B cell (primary cell): ENCODE measurements at regions not wholly inside any gene's neighbourhood (a gene's known extent, or its start where the extent isn't known, plus 50 kb on each side); places are given as distances from the start of the nearest gene placed in this dataset.

Experiments
- ATAC-seq: fragments of 200-7000 bp; cut with Tn5 transposase; one replicate; pipeline ENCODE4 v1.10.0; 2021; ENCODE audit warnings: low read depth, mild to moderate bottlenecking, moderate number of reproducible peaks, moderate library complexity
- CTCF ChIA-PET: fragments of 350-600 bp; sonication (Branson Sonifier 250); formaldehyde crosslinking; loops from one replicate; lab custom pipeline; 2021; ENCODE audit warnings: antibody characterized with exemption, inconsistent platforms; lab: Charles Lee
- POLR2A ChIA-PET: fragments of 350-600 bp; sonication (Branson Sonifier 250); formaldehyde crosslinking; loops from one replicate; lab custom pipeline; 2021; ENCODE audit warnings: antibody characterized with exemption; lab: Charles Lee
- DNase-seq: peaks from one replicate; pipeline ENCODE4 v3.0.0; 2013
- H2AFZ ChIP-seq: 2 replicates; pipeline ENCODE4 v1.6.1; 2012; ENCODE audit warnings: mild to moderate bottlenecking, low read depth, low read length; ENCODE audit not compliant: insufficient read depth, poor library complexity, severe bottlenecking
- H3K27ac ChIP-seq, 2 donors: 1 replicate in 1 of 2; 2 replicates in 1 of 2; pipeline ENCODE4 v1.5.1; 2012 to 2013; ENCODE audit warnings: low read length in 2 of 2, mild to moderate bottlenecking in 2 of 2, moderate library complexity in 1 of 2
- H3K27me3 ChIP-seq, 4 experiments: fragments of 200-600 bp in 1 of 4; sonication (generic) in 1 of 4; replicated peaks in 1 of 4; 1 replicate in 2 of 4; 2 replicates in 2 of 4; pipeline versions ENCODE4 v1.6.1 to v1.7.0; 2013 to 2016; ENCODE audit warnings: low read length in 3 of 4, mild to moderate bottlenecking in 2 of 4, mixed read lengths in 1 of 4, moderate library complexity in 1 of 4; ENCODE audit not compliant: insufficient read depth in 4 of 4, control insufficient read depth in 3 of 4; ENCODE audit errors: control extremely low read depth in 1 of 4
- H3K36me3 ChIP-seq, 2 experiments: replicated peaks in 1 of 2; 1 replicate in 1 of 2; 2 replicates in 1 of 2; pipeline versions ENCODE4 v1.6.1 to v1.7.1; 2013; ENCODE audit warnings: low read length in 1 of 2; ENCODE audit not compliant: insufficient read depth in 2 of 2, control insufficient read depth in 1 of 2; ENCODE audit errors: control extremely low read depth in 1 of 2, extremely low read depth in 1 of 2
- H3K4me1 ChIP-seq, 2 donors: fragments of 200-600 bp in 1 of 2; sonication (generic) in 1 of 2; 1 replicate in 1 of 2; 2 replicates in 1 of 2; pipeline versions ENCODE4 v1.5.1 to v1.6.1; 2013 to 2017; ENCODE audit warnings: low read length in 2 of 2; ENCODE audit not compliant: control insufficient read depth in 2 of 2, insufficient read depth in 2 of 2
- H3K4me2 ChIP-seq: replicated peaks from 2 replicates; pipeline ENCODE3; 2012; ENCODE audit warnings: mild to moderate bottlenecking, low read depth, low read length; ENCODE audit not compliant: poor library complexity, severe bottlenecking
- H3K4me3 ChIP-seq, 5 experiments: fragments of 200-600 bp in 1 of 5; sonication (generic) in 1 of 5; 1 replicate in 3 of 5; 2 replicates in 2 of 5; pipeline versions ENCODE4 v1.5.1 to v1.7.0; 2011 to 2016; ENCODE audit warnings: low read length in 4 of 5, mild to moderate bottlenecking in 4 of 5, low read depth in 2 of 5, control low read depth in 1 of 5, moderate library complexity in 1 of 5; ENCODE audit not compliant: insufficient read depth in 1 of 5; ENCODE audit errors: control extremely low read depth in 1 of 5, extremely low read depth in 1 of 5
- H3K79me2 ChIP-seq: fragments of 200-600 bp; sonication (generic); one replicate; pipeline ENCODE4 v1.6.0; 2016; ENCODE audit warnings: low read length; ENCODE audit not compliant: control insufficient read depth, insufficient read depth
- H3K9ac ChIP-seq: fragments of 200-600 bp; sonication (generic); 2 replicates; pipeline ENCODE4 v1.6.1; 2017; ENCODE audit warnings: mild to moderate bottlenecking, low read length, moderate library complexity
- H3K9me3 ChIP-seq, 3 donors: one replicate each; pipeline versions ENCODE4 v1.6.1 to v1.7.1; 2013; ENCODE audit warnings: low read length in 2 of 3; ENCODE audit not compliant: control insufficient read depth in 2 of 3, insufficient read depth in 1 of 3; ENCODE audit errors: control extremely low read depth in 1 of 3
- H4K20me1 ChIP-seq: 2 replicates; pipeline ENCODE4 v1.6.0; 2012; ENCODE audit warnings: mild to moderate bottlenecking, low read length; ENCODE audit not compliant: insufficient read depth, control insufficient read depth, poor library complexity, severe bottlenecking
- H3K27ac Mint-ChIP-seq: one replicate; pipeline ENCODE4 v1.8.0; 2021; ENCODE audit warnings: mixed read lengths
- H3K27me3 Mint-ChIP-seq: one replicate; pipeline ENCODE4 v1.8.0; 2021; ENCODE audit warnings: mixed read lengths
- H3K4me1 Mint-ChIP-seq: one replicate; pipeline ENCODE4 v1.8.0; 2021; ENCODE audit warnings: mixed read lengths
- H3K4me3 Mint-ChIP-seq: one replicate; pipeline ENCODE4 v1.8.0; 2021; ENCODE audit warnings: mixed read lengths
- H3K9me3 Mint-ChIP-seq: one replicate; pipeline ENCODE4 v1.8.0; 2022; ENCODE audit warnings: mixed read lengths; ENCODE audit not compliant: insufficient read depth
- EZH2 ChIP-seq: IDR thresholded peaks from 2 replicates; pipeline ENCODE4 v1.6.1; 2012; ENCODE audit warnings: borderline replicate concordance, low read depth, mild to moderate bottlenecking, moderate library complexity, low read length; ENCODE audit not compliant: insufficient read depth, poor library complexity, severe bottlenecking
- WGBS: methylation state at CpG from one replicate; pipeline ENCODE4 v1.1.5; 2013; ENCODE audit warnings: missing lambda C conversion rate; ENCODE audit not compliant: insufficient coverage; 5-methylcytosine and 5-hydroxymethylcytosine counted together
- intact Hi-C: fragments of 100-400 bp; cut with micrococcal nuclease; formaldehyde crosslinking; loops from one replicate; pipeline ENCODE4 v1.10.0; 2022
- TF ChIP-seq, protein P1 (sequence below): fragments of 200-600 bp; IDR thresholded peaks from one replicate; pipeline ENCODE4 v1.8.0; 2022; ENCODE audit warnings: antibody characterized with exemption, mild to moderate bottlenecking

DNA sequence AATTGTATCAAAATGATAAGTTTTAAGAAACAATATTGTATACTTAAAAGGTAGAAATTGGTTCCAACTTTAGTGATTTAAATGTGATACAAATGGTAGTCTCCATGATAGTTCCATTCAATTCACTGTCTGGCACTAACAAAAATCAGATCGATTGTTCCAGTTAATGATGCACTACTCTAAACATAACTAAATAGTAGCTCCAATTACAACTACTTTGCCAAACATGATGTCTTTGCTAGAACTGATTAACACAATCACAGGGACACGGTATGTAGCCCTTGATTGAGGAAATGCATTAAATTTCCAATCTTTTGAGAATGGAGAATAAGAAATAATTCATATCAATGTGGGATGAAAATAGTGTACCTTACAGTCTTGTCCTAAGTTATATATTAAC, 962.4 kb upstream of the GHITM start:
- ChIA-PET CTCF (no interaction called here), POLR2A (no interaction called here)
- Histone ChIP-seq H3K4me1 (no peaks in the 10 kb centered on the region), H3K27ac (no peak overlapping the region), H3K79me2 (no peaks in the 10 kb centered on the region), H3K9ac (no peak overlapping the region), H3K4me3 (no peak overlapping the region), H3K27me3 (no peaks in the 10 kb centered on the region), H3K4me2 (no peak overlapping the region), H3K36me3 (no peaks in the 10 kb centered on the region), H3K9me3 (no peaks in the 10 kb centered on the region), H2AFZ (no peak overlapping the region), H4K20me1 (no peaks in the 10 kb centered on the region)
- Mint-ChIP-seq H3K9me3 (peaks cover 3% of the 10 kb centered on the region), H3K27ac (no peak overlapping the region), H3K4me3 (no peak overlapping the region), H3K4me1 (no peaks in the 10 kb centered on the region), H3K27me3 (no peaks in the 10 kb centered on the region)
- TF ChIP-seq EZH2 = no peak
- TF ChIP-seq, protein P1, sequence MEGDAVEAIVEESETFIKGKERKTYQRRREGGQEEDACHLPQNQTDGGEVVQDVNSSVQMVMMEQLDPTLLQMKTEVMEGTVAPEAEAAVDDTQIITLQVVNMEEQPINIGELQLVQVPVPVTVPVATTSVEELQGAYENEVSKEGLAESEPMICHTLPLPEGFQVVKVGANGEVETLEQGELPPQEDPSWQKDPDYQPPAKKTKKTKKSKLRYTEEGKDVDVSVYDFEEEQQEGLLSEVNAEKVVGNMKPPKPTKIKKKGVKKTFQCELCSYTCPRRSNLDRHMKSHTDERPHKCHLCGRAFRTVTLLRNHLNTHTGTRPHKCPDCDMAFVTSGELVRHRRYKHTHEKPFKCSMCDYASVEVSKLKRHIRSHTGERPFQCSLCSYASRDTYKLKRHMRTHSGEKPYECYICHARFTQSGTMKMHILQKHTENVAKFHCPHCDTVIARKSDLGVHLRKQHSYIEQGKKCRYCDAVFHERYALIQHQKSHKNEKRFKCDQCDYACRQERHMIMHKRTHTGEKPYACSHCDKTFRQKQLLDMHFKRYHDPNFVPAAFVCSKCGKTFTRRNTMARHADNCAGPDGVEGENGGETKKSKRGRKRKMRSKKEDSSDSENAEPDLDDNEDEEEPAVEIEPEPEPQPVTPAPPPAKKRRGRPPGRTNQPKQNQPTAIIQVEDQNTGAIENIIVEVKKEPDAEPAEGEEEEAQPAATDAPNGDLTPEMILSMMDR = no peak
- ATAC-seq (no peak), DNase-seq (no peak)
- no CpG with 5 or more reads among the region's 2 CpGs for WGBS
- intact Hi-C loops = no loop called here

DNA sequence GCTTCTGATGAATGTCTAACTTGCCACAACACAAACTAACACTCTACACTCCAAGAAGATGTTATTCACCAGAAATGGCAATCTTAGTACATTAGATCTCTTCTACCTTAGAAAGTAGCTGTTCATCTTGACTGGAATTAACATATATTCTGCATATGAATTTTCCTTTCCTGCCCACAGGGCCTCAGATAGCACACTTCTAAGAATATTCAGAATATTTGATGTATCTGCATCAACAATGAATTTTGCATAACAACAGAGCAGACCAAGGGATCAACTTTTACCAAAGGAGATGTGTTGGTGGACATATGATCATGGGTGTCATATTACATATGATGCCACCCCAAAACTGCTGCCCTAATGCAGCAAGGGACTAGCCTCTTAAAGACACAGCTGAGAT, 960.8 kb upstream of the GHITM start:
- no peaks in the 10 kb centered on the region for H3K36me3 ChIP-seq
- TF ChIP-seq EZH2 = no peak
- TF ChIP-seq, protein P1 = no peak
- intact Hi-C loops = no loop called here
- H3K4me3 ChIP-seq = no peak overlapping the region
- POLR2A ChIA-PET = no interaction called here
- no peaks in the 10 kb centered on the region for H3K79me2 ChIP-seq
- Mint-ChIP-seq H3K4me1 (no peaks in the 10 kb centered on the region), H3K27ac (no peak overlapping the region), H3K27me3 (no peaks in the 10 kb centered on the region), H3K9me3 (no peaks in the 10 kb centered on the region), H3K4me3 (no peak overlapping the region)
- CTCF ChIA-PET = no interaction called here
- H3K4me2 ChIP-seq = no peak overlapping the region
- no peak overlapping the region for H3K9ac ChIP-seq
- no peak overlapping the region for H2AFZ ChIP-seq
- H3K9me3 ChIP-seq = no peaks in the 10 kb centered on the region
- ATAC-seq (no peak), DNase-seq (no peak)
- no peaks in the 10 kb centered on the region for H3K27me3 ChIP-seq
- no peaks in the 10 kb centered on the region for H4K20me1 ChIP-seq
- no peak overlapping the region for H3K27ac ChIP-seq
- H3K4me1 ChIP-seq = no peaks in the 10 kb centered on the region
